ENCODE measurements at regions not wholly inside any gene's neighbourhood (a gene's known extent, or its start where the extent isn't known, plus 50 kb on each side); places are given as distances from the start of the nearest gene placed in this dataset.

- RAD21 ChIA-PET (ENCODE audit: unreplicated experiment), result no interaction called here
- SMC1A ChIA-PET (ENCODE audit: uncharacterized antibody, unreplicated experiment), result no interaction called here
- POLR2A ChIA-PET, result no interaction called here
- Histone ChIP-seq H2AFZ (ENCODE audit: control insufficient read depth, low read depth, low read length) (no peak overlapping the region), H3K9ac (ENCODE audit: control insufficient read depth, insufficient read depth, low read length) (no peak overlapping the region), H3K27ac (ENCODE audit: control insufficient read depth, insufficient read depth) (no peak overlapping the region), H3K4me1 (ENCODE audit: control insufficient read depth, insufficient read depth, low read length) (no peaks in the 10 kb centered on the region), H3K79me2 (ENCODE audit: control insufficient read depth, insufficient read depth, low read length) (no peaks in the 10 kb centered on the region), H3K4me3 (no peak overlapping the region), H4K20me1 (ENCODE audit: control insufficient read depth, insufficient read depth) (no peaks in the 10 kb centered on the region), H3K9me3 (replicated peaks; ENCODE audit: control insufficient read depth, insufficient read depth, low read length) (no peaks in the 10 kb centered on the region), H3K36me3 (ENCODE audit: control insufficient read depth in 2 of 2, insufficient read depth in 2 of 2, low read length in 1 of 2) (no peaks in the 10 kb centered on the region), H3K4me2 (ENCODE audit: control insufficient read depth, insufficient read depth) (no peak overlapping the region), H3K27me3 (replicated peaks in 1 of 2; ENCODE audit: control insufficient read depth in 2 of 2, insufficient read depth in 2 of 2, low read length in 1 of 2) (no peaks in the 10 kb centered on the region)
- FAIRE-seq (no peak), DNase-seq (ENCODE audit: low read depth, low spot score) (no peak), ATAC-seq (no peak)
- BruUV-seq (replicated peaks), result no TSS peak
- CTCF ChIA-PET, result interaction anchor here (0.6 to 3.1 kb wide), 2 partner anchors 11 to 414 kb away, joined by 3 to 22 read pairs; no protein-coding TSS in a partner anchor
- 29% methylated on average over 6 of the region's 6 CpGs for WGBS (ENCODE audit: insufficient coverage, insufficient replicate concordance, low lambda C conversion rate, missing lambda C conversion rate)
- in situ Hi-C loops (cut with MboI), result no loop called here
- no peak for TF ChIP-seq NFXL1 (IDR thresholded peaks at IDR 0.05; ENCODE audit: borderline replicate concordance)
- TF ChIP-seq CHD2 (IDR thresholded peaks at IDR 0.05; ENCODE audit: borderline replicate concordance, low read depth, low read length), result no peak
- no peak for TF ChIP-seq SMC3 (IDR thresholded peaks at IDR 0.05; ENCODE audit: borderline replicate concordance, low read length)
- TF ChIP-seq HCFC1 (IDR thresholded peaks at IDR 0.05; ENCODE audit: low read length), result no peak
- no peak for TF ChIP-seq MYB (IDR thresholded peaks at IDR 0.05; ENCODE audit: borderline replicate concordance, low read depth, low read length)
- TF ChIP-seq CBX3 (IDR thresholded peaks at IDR 0.05; ENCODE audit: borderline replicate concordance, low read depth), result no peak
- no peak for TF ChIP-seq RAD51 (IDR thresholded peaks at IDR 0.05)
- no peak for TF ChIP-seq ZBTB33 (IDR thresholded peaks at IDR 0.05)
- TF ChIP-seq, protein P1, sequence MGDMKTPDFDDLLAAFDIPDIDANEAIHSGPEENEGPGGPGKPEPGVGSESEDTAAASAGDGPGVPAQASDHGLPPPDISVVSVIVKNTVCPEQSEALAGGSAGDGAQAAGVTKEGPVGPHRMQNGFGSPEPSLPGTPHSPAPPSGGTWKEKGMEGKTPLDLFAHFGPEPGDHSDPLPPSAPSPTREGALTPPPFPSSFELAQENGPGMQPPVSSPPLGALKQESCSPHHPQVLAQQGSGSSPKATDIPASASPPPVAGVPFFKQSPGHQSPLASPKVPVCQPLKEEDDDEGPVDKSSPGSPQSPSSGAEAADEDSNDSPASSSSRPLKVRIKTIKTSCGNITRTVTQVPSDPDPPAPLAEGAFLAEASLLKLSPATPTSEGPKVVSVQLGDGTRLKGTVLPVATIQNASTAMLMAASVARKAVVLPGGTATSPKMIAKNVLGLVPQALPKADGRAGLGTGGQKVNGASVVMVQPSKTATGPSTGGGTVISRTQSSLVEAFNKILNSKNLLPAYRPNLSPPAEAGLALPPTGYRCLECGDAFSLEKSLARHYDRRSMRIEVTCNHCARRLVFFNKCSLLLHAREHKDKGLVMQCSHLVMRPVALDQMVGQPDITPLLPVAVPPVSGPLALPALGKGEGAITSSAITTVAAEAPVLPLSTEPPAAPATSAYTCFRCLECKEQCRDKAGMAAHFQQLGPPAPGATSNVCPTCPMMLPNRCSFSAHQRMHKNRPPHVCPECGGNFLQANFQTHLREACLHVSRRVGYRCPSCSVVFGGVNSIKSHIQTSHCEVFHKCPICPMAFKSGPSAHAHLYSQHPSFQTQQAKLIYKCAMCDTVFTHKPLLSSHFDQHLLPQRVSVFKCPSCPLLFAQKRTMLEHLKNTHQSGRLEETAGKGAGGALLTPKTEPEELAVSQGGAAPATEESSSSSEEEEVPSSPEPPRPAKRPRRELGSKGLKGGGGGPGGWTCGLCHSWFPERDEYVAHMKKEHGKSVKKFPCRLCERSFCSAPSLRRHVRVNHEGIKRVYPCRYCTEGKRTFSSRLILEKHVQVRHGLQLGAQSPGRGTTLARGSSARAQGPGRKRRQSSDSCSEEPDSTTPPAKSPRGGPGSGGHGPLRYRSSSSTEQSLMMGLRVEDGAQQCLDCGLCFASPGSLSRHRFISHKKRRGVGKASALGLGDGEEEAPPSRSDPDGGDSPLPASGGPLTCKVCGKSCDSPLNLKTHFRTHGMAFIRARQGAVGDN (IDR thresholded peaks at IDR 0.05), result no peak
- TF ChIP-seq ZBED1 (IDR thresholded peaks at IDR 0.05; ENCODE audit: borderline replicate concordance), result no peak
- no peak for TF ChIP-seq ESRRA (IDR thresholded peaks at IDR 0.05; ENCODE audit: low read length)
- no peak for TF ChIP-seq RELB (IDR thresholded peaks at IDR 0.05; ENCODE audit: low read depth)
- no peak for TF ChIP-seq TARDBP (IDR thresholded peaks at IDR 0.05; ENCODE audit: borderline replicate concordance)
- TF ChIP-seq CREM (IDR thresholded peaks at IDR 0.05; ENCODE audit: low read depth), result no peak
- TF ChIP-seq CREB1 (IDR thresholded peaks at IDR 0.05; ENCODE audit: low read depth), result no peak
- TF ChIP-seq EGR1 (IDR thresholded peaks at IDR 0.05; ENCODE audit: borderline replicate concordance in 1 of 2, low read depth in 2 of 2, low read length in 2 of 2), result no peak
- no peak for TF ChIP-seq KAT2A (conservative IDR thresholded peaks at IDR 0.05; ENCODE audit: control insufficient read depth, low read depth, low read length)
- no peak for TF ChIP-seq EED (IDR thresholded peaks at IDR 0.05; ENCODE audit: low read depth)
- intact Hi-C loops (cut with micrococcal nuclease; ENCODE audit: unreplicated experiment), result no loop called here
Measured at GRCh38 chr12:13373131-13373530, 176.6 kb downstream of the EMP1 start.

All from GM12878 (cell line).